HG03060 (cell line): ENCODE measurements at regions not wholly inside any gene's neighbourhood (a gene's known extent, or its start where the extent isn't known, plus 50 kb on each side); places are given as distances from the start of the nearest gene placed in this dataset.

Source experiments
- ATAC-seq: cut with Tn5 transposase; IDR thresholded peaks from one replicate; pipeline ENCODE4 v1.9.1; 2021; ENCODE audit warnings: low read depth, moderate number of reproducible peaks; ENCODE audit not compliant: unreplicated experiment

DNA sequence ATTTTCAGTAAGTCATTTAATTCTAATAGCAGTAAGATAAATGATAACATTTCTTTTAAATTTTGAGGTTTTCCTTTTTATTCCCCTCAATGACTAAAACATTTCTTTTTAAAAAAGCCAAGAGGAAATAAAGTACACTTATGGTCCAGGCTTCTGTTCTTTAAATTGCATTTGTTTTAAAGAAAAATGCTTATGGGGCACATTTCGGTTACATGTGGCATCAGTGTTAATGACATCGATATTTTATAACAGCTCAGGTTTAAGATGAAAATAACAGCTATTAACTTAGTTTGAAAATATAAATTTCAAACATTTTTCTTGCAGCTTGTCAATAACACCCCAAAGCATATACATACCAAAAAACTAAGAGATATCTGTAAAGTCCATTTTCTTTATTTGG is 1161.1 kb downstream of the PCDH18 start:
- no peak for ATAC-seq

GRCh38 chr4:136369073-136369472 is 1163.2 kb downstream of the PCDH18 start:
- ATAC-seq, result no peak

- no peak for ATAC-seq
Measured at GRCh38 chr4:136357556-136357955, 1174.7 kb downstream of the PCDH18 start.

GRCh38 chr4:136355970-136356369 is 1176.3 kb downstream of the PCDH18 start:
- ATAC-seq, result no peak

DNA sequence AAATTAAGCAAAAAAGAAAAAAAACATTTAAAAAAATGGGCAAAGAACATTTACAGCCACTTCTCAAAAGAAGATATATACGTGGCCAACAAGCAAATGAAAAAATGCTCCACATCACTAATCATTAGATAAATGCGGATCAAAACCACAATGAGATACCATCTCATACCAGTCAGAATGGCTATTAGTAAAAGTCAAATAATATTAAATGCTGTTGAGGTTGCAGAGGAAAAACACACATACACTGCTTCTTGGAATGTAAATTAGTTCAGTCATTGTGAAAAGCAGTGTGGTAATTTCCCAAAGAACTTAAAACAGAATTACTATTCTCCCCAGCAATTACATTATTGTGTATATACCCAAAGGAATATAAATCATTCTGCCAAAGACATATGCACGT is 1189.0 kb downstream of the PCDH18 start:
- no peak for ATAC-seq

DNA sequence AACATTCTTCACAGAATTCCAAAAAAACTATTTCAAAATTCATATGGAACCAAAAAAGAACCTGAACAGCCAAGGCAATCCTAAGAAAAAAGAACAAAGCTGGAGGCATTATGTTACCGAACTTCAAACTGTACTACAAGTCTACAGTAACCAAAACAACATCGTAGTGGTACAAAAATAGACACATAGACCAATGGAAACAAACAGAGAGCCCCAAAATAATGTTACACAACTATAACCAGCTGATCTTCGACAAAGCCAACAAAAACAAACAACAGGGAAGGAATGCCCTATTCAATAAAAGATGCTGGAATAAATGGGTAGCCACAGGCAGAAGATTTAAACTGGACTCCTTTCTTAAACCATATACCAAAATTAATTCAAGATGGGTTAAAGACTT is 1189.6 kb downstream of the PCDH18 start:
- ATAC-seq, result no peak

DNA sequence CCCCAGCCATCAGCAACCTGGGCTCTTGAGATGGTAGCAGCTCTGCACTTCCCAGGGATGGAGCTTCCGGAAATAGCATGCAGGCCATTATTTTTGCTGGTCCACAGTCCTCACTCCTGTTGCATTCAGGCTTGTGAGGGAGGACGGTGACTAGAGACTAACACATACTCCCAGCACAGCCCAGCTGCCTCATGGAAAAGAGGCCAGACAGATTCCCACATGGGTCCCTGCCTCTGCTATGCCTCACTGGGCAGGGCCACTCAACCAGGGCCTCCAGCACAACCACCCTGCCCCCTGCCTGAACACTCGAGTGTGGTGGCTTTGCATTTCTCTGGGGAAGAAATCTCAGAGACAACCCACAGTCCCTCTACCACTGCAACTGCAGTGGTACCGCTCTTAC is 1195.1 kb downstream of the PCDH18 start:
- ATAC-seq, result no peak

- ATAC-seq, result no peak
Measured at GRCh38 chr4:136336479-136336878, 1195.8 kb downstream of the PCDH18 start.

DNA sequence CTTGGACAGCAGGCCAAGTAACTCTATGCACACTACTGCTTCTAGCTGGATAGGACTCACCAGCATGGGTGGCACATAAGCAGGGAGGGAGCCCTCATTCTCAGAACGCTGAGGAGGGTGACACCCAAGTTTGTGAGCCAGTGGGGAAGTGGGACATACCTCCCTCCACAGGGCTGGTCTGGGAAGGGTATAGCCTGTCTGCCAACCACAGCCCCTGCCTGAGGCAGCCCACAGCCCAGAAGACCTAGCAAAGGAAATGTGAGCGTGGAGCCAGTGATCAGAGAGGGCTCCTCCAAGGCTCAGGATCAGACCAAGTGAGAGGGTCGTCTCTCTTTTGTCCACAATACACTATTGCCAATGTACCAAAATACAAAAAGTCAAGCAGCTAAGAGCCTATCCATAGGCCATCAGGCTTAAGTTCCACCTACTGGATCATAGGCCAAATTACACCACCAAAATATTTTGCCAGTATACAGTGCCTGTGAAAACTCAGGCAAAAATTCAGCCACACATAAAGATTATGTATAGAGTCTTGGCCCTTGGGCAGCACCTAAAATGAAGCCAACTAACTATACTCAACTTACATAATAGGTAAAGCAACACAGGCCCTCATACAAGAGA is 1203.1 kb downstream of the PCDH18 start:
- no peak for ATAC-seq

- no peak for ATAC-seq
Measured at GRCh38 chr4:136328131-136328530, 1204.2 kb downstream of the PCDH18 start.

DNA sequence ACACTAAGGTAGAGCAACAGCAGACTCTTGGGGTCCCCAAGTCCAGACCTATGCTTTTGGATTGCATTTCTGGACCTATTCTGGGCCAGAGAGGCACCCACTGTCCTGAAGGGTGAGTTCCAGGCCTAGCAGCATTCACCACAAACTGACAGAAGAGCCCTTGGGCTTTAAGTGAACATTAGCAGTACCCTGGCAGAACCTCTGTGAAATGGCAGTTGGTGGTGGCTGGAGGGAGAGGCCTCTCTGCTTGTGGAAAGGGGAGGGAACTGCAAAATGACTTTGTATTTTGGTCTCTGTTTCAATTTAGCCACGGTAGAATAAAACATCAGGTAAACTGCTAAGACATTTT is 1211.9 kb downstream of the PCDH18 start:
- ATAC-seq, result no peak

DNA sequence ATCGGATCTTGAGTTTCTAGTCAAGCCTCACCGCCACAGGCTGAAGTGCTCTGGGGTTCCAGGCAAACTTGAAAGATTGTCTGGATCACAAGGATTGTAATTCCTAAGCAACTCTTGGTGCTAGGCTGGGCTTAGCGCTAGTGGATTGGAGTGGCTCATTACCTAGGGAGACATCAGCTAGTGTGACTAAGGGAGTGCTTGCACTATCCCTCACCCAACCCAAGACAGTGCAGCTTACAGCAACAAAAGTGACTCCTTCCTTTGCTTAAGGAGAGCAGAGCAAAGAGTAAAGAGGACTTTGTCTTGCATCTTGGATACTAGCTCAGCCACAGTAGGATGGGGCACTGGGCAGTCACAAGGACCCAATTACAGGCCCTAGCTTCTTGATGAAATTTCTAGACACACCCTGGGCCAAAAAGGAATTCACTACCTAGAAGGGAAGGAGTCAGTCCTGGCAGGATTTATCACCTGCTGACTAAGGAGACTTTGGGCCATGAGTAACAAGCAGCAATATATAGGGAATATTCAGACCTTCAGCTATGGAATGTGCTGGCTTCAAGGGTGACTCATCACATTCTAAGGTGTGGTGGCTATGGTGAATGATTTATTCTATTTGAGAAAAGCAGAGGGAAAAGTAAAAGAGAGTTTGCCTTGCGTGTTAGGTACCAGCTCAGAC is 1212.4 kb downstream of the PCDH18 start:
- no peak for ATAC-seq

GRCh38 chr4:136316961-136317360 is 1215.3 kb downstream of the PCDH18 start:
- no peak for ATAC-seq

GRCh38 chr4:136314686-136315085 is 1217.6 kb downstream of the PCDH18 start:
- no peak for ATAC-seq

DNA sequence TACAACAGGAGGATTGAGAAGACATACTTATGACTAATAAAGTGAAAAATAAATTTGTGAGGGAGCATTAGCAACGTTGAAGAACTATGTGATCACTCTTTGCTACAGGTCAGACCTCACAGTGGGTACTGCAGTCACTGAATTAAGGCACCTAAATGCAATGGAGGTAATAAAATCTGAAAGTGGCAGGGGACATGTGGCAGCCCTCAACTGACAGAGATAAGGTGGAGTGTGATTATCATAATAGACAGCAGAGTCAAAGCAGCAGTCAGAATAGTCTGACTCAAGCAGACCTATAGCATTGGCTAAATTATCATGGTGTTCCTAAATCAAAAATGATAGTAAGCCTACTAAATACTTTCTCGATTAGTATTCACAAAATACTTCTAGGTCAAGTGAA is 1220.5 kb downstream of the PCDH18 start:
- ATAC-seq, result no peak

GRCh38 chr4:136307765-136308164 is 1224.5 kb downstream of the PCDH18 start:
- no peak for ATAC-seq

- ATAC-seq, result no peak
Measured at GRCh38 chr4:136306361-136306760, 1225.9 kb downstream of the PCDH18 start.

DNA sequence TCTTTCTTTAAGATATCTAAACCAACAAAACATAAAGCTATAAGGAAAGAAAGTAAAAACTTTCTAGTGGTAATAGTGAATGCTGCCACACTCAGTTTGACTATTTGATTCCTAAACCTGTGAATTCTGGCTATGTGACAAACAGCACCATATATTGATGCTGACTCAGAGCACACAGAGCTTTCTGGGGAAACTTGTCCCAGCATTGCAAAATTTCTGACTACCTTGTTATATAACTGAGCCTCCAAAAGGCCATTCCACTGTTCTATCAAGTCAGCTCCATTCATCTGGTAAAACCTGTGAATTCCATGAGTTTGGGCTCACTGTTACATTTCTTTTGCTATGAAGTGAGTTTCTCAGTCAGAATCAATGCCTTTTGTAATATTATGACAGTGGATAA is 1229.7 kb downstream of the PCDH18 start:
- ATAC-seq, result no peak

- no peak for ATAC-seq
Measured at GRCh38 chr4:136301749-136302495, 1230.4 kb downstream of the PCDH18 start.

- no peak for ATAC-seq
Measured at GRCh38 chr4:136283977-136284376, 1248.3 kb downstream of the PCDH18 start.

DNA sequence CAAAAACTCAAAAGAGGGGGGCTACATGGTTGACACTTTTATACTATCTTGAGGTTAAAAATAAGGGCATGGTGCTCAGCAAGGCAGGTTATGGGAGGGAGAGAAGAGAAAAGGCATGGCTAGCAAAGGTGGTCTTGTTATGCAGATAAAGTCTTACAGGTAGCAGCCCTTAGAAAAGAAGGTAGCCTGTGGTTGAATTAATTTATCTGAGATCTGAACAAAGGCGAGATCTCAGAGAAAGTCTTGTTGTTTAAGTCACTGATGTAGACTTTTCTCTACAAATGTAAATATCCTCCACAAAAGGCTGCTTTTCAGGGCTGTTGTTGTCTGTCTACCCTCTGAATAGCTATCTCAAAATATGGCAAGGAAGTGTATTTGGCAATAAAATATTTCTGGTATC is 1250.4 kb downstream of the PCDH18 start:
- no peak for ATAC-seq

DNA sequence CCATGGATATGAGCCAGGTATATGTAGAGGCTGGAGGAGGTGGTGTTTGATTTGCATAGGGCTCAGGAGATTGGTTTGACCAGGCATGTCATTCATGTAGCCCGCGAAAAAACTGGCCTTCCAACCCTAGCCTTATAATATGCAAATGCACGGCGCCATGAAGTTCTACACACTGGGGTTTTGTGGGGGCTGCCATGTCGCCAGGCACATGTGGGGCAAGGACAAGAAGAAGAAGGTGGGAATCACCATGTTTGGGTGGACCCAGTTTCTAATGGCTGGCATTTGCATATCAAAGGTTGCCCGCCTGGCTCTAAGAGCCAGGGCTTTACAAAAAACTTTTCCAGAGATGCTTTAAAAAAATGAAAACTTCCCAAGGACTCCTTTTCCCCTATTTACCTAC is 1251.0 kb downstream of the PCDH18 start:
- ATAC-seq, result no peak
